Karpas-422 (cell line): ENCODE measurements at regions not wholly inside any gene's neighbourhood (a gene's known extent, or its start where the extent isn't known, plus 50 kb on each side); places are given as distances from the start of the nearest gene placed in this dataset.

ENCODE experiments used
- DNase-seq: peaks from one replicate; pipeline ENCODE4 v3.0.0-alpha.2; 2015
- H2AFZ ChIP-seq: fragments of 200-600 bp; sonication (generic); 2 replicates; pipeline ENCODE4 v1.6.1; 2014; ENCODE audit warnings: antibody characterized with exemption, low read length, mixed read lengths
- H3K27ac ChIP-seq: fragments of 200-600 bp; sonication (generic); 2 replicates; pipeline ENCODE4 v1.5.1; 2014; ENCODE audit warnings: mild to moderate bottlenecking, low read length, moderate library complexity
- H3K27me3 ChIP-seq: fragments of 200-600 bp; sonication (generic); 2 replicates; pipeline ENCODE4 v1.6.1; 2014; ENCODE audit warnings: low read length, mixed read lengths
- H3K36me3 ChIP-seq: fragments of 200-600 bp; sonication (generic); 2 replicates; pipeline ENCODE4 v1.6.1; 2014; ENCODE audit warnings: low read length, mixed read lengths; ENCODE audit not compliant: insufficient read depth
- H3K4me1 ChIP-seq: fragments of 200-600 bp; sonication (generic); 2 replicates; pipeline ENCODE4 v1.6.1; 2014; ENCODE audit warnings: mild to moderate bottlenecking, low read length, mixed read lengths
- H3K4me2 ChIP-seq: fragments of 200-600 bp; sonication (generic); 2 replicates; pipeline ENCODE4 v1.6.1; 2014; ENCODE audit warnings: low read length, low read depth, mild to moderate bottlenecking; ENCODE audit not compliant: poor library complexity, severe bottlenecking
- H3K4me3 ChIP-seq: fragments of 200-600 bp; sonication (generic); 2 replicates; pipeline ENCODE4 v1.5.1; 2014; ENCODE audit warnings: mild to moderate bottlenecking, antibody characterized with exemption, low read length, mixed read lengths
- H3K79me2 ChIP-seq: fragments of 200-600 bp; sonication (generic); 2 replicates; pipeline ENCODE4 v1.6.1; 2014; ENCODE audit warnings: mild to moderate bottlenecking, low read length, mixed read lengths
- H3K9ac ChIP-seq: fragments of 200-600 bp; sonication (generic); 2 replicates; pipeline ENCODE4 v1.6.0; 2014; ENCODE audit warnings: low read length
- H3K9me2 ChIP-seq: fragments of 200-600 bp; sonication (generic), shearing (Covaris generic); replicated peaks from 2 replicates; pipeline ENCODE4 v1.6.0; 2014; ENCODE audit warnings: mild to moderate bottlenecking, low read length, moderate library complexity; ENCODE audit not compliant: insufficient read depth
- H3K9me3 ChIP-seq: fragments of 300-700, 200-600 bp; sonication (generic); 2 replicates; pipeline ENCODE4 v1.6.1; 2014; ENCODE audit warnings: low read length, mixed read lengths
- H4K20me1 ChIP-seq: fragments of 200-600 bp; sonication (generic); 2 replicates; pipeline ENCODE4 v1.6.1; 2014; ENCODE audit warnings: mild to moderate bottlenecking, antibody characterized with exemption, low read length, low read depth; ENCODE audit not compliant: insufficient read depth

GRCh38 chr5:34490506-34491250, 165.4 kb upstream of the RAI14 start:
- Histone ChIP-seq H3K9ac (no peak overlapping the region), H2AFZ (no peak overlapping the region), H3K4me2 (no peak overlapping the region), H3K9me3 (no peaks in the 10 kb centered on the region), H3K36me3 (no peaks in the 10 kb centered on the region), H4K20me1 (no peaks in the 10 kb centered on the region), H3K27me3 (no peaks in the 10 kb centered on the region), H3K27ac (no peak overlapping the region), H3K79me2 (no peaks in the 10 kb centered on the region), H3K4me3 (no peak overlapping the region), H3K4me1 (peaks cover 3% of the 10 kb centered on the region; the same call in 1 of the 2 replicates), H3K9me2 (no peaks in the 10 kb centered on the region)
- DNase-seq = peak; percentile 47

GRCh38 chr5:34491251-34491620, 164.9 kb upstream of the RAI14 start:
- Histone ChIP-seq H3K9me2 (no peaks in the 10 kb centered on the region), H3K9ac (no peak overlapping the region), H2AFZ (no peak overlapping the region), H3K4me1 (peaks cover 3% of the 10 kb centered on the region; the same call in 1 of the 2 replicates), H3K4me3 (no peak overlapping the region), H4K20me1 (no peaks in the 10 kb centered on the region), H3K4me2 (no peak overlapping the region), H3K27ac (no peak overlapping the region), H3K36me3 (no peaks in the 10 kb centered on the region), H3K27me3 (no peaks in the 10 kb centered on the region), H3K9me3 (no peaks in the 10 kb centered on the region), H3K79me2 (no peaks in the 10 kb centered on the region)
- no peak for DNase-seq

- no peak overlapping the region for H3K27ac ChIP-seq
- peaks cover 4% of the 10 kb centered on the region; the same call in 1 of the 2 replicates for H3K4me1 ChIP-seq
- no peak overlapping the region for H3K4me3 ChIP-seq
- H3K9ac ChIP-seq = no peak overlapping the region
- no peak overlapping the region for H2AFZ ChIP-seq
- no peak overlapping the region for H3K4me2 ChIP-seq
- no peaks in the 10 kb centered on the region for H3K9me3 ChIP-seq
- no peaks in the 10 kb centered on the region for H3K27me3 ChIP-seq
- H3K36me3 ChIP-seq = no peaks in the 10 kb centered on the region
- no peaks in the 10 kb centered on the region for H3K9me2 ChIP-seq
- no peaks in the 10 kb centered on the region for H4K20me1 ChIP-seq
- no peak for DNase-seq
- no peaks in the 10 kb centered on the region for H3K79me2 ChIP-seq
Observed at GRCh38 chr5:34494111-34494755, 161.9 kb upstream of the RAI14 start.

- H3K4me1 ChIP-seq = peaks cover 7% of the 10 kb centered on the region; the same call in 1 of the 2 replicates
- no peaks in the 10 kb centered on the region for H3K27me3 ChIP-seq
- no peak overlapping the region for H3K4me2 ChIP-seq
- H3K36me3 ChIP-seq = no peaks in the 10 kb centered on the region
- H3K9ac ChIP-seq = no peak overlapping the region
- no peaks in the 10 kb centered on the region for H3K9me3 ChIP-seq
- H4K20me1 ChIP-seq = no peaks in the 10 kb centered on the region
- DNase-seq = no peak
- no peak overlapping the region for H2AFZ ChIP-seq
- H3K4me3 ChIP-seq = no peak overlapping the region
- no peak overlapping the region for H3K27ac ChIP-seq
- no peaks in the 10 kb centered on the region for H3K9me2 ChIP-seq
- no peaks in the 10 kb centered on the region for H3K79me2 ChIP-seq
Observed at GRCh38 chr5:34495178-34495577, 160.9 kb upstream of the RAI14 start.

- Histone ChIP-seq H3K36me3 (no peaks in the 10 kb centered on the region), H2AFZ (no peak overlapping the region), H3K4me3 (no peak overlapping the region), H4K20me1 (no peaks in the 10 kb centered on the region), H3K4me1 (peaks cover 4% of the 10 kb centered on the region; the same call in 1 of the 2 replicates), H3K9me2 (no peaks in the 10 kb centered on the region), H3K27ac (no peak overlapping the region), H3K27me3 (no peaks in the 10 kb centered on the region), H3K79me2 (no peaks in the 10 kb centered on the region), H3K9me3 (no peaks in the 10 kb centered on the region), H3K9ac (no peak overlapping the region), H3K4me2 (no peak overlapping the region)
- no peak for DNase-seq
Observed at GRCh38 chr5:34496260-34496691, 159.9 kb upstream of the RAI14 start.

- Histone ChIP-seq H2AFZ (no peak overlapping the region), H3K9me3 (no peaks in the 10 kb centered on the region), H3K4me2 (no peak overlapping the region), H4K20me1 (no peaks in the 10 kb centered on the region), H3K27me3 (no peaks in the 10 kb centered on the region), H3K4me3 (no peak overlapping the region), H3K9ac (no peak overlapping the region), H3K79me2 (no peaks in the 10 kb centered on the region), H3K4me1 (peaks cover 4% of the 10 kb centered on the region; the same call in 1 of the 2 replicates), H3K36me3 (no peaks in the 10 kb centered on the region), H3K9me2 (no peaks in the 10 kb centered on the region), H3K27ac (no peak overlapping the region)
- DNase-seq = no peak
Observed at GRCh38 chr5:34496701-34497469, 159.2 kb upstream of the RAI14 start.

GRCh38 chr5:34497470-34497808, 158.7 kb upstream of the RAI14 start:
- no peaks in the 10 kb centered on the region for H4K20me1 ChIP-seq
- no peaks in the 10 kb centered on the region for H3K79me2 ChIP-seq
- H3K27me3 ChIP-seq = no peaks in the 10 kb centered on the region
- no peak overlapping the region for H3K4me2 ChIP-seq
- peaks cover 4% of the 10 kb centered on the region; the same call in 1 of the 2 replicates for H3K4me1 ChIP-seq
- no peak overlapping the region for H3K27ac ChIP-seq
- no peak for DNase-seq
- H2AFZ ChIP-seq = no peak overlapping the region
- no peaks in the 10 kb centered on the region for H3K9me2 ChIP-seq
- H3K9me3 ChIP-seq = no peaks in the 10 kb centered on the region
- no peaks in the 10 kb centered on the region for H3K36me3 ChIP-seq
- H3K9ac ChIP-seq = no peak overlapping the region
- no peak overlapping the region for H3K4me3 ChIP-seq

GRCh38 chr5:34498572-34498971, 157.6 kb upstream of the RAI14 start:
- no peaks in the 10 kb centered on the region for H3K79me2 ChIP-seq
- no peaks in the 10 kb centered on the region for H3K27me3 ChIP-seq
- H3K4me3 ChIP-seq = no peak overlapping the region
- no peak overlapping the region for H3K9ac ChIP-seq
- H3K9me3 ChIP-seq = no peaks in the 10 kb centered on the region
- no peak overlapping the region for H3K4me2 ChIP-seq
- DNase-seq = no peak
- no peaks in the 10 kb centered on the region for H3K9me2 ChIP-seq
- H3K4me1 ChIP-seq = peaks cover 4% of the 10 kb centered on the region; the same call in 1 of the 2 replicates
- no peak overlapping the region for H3K27ac ChIP-seq
- no peaks in the 10 kb centered on the region for H3K36me3 ChIP-seq
- no peaks in the 10 kb centered on the region for H4K20me1 ChIP-seq
- H2AFZ ChIP-seq = no peak overlapping the region
